GM19328 (cell line): ENCODE measurements at regions not wholly inside any gene's neighbourhood (a gene's known extent, or its start where the extent isn't known, plus 50 kb on each side); places are given as distances from the start of the nearest gene placed in this dataset.

ENCODE experiments used
- ATAC-seq: cut with Tn5 transposase; IDR thresholded peaks from one replicate; pipeline ENCODE4 v1.9.1; 2021; ENCODE audit warnings: mild to moderate bottlenecking, moderate library complexity; ENCODE audit not compliant: unreplicated experiment

GRCh38 chr6:95352064-95352795 lies 225.1 kb upstream of the MANEA start:
- ATAC-seq = no peak

GRCh38 chr6:95354551-95354950 lies 222.8 kb upstream of the MANEA start:
- ATAC-seq = no peak

- ATAC-seq = no peak
Observed at GRCh38 chr6:95357380-95358020, 219.8 kb upstream of the MANEA start.

GRCh38 chr6:95364016-95364604 lies 213.2 kb upstream of the MANEA start:
- ATAC-seq = peak; percentile 73

GRCh38 chr6:95365454-95365853 lies 211.9 kb upstream of the MANEA start:
- ATAC-seq = no peak

- ATAC-seq = no peak
Observed at GRCh38 chr6:95366414-95366813, 210.9 kb upstream of the MANEA start.

- no peak for ATAC-seq
Observed at GRCh38 chr6:95383878-95384277, 193.5 kb upstream of the MANEA start.

GRCh38 chr6:95384988-95385387 lies 192.3 kb upstream of the MANEA start:
- ATAC-seq = no peak

GRCh38 chr6:95387845-95388244 lies 189.5 kb upstream of the MANEA start:
- ATAC-seq = no peak

GRCh38 chr6:95404777-95405176 lies 172.6 kb upstream of the MANEA start:
- no peak for ATAC-seq

GRCh38 chr6:95408111-95408510 lies 169.2 kb upstream of the MANEA start:
- no peak for ATAC-seq

GRCh38 chr6:95410168-95410567 lies 167.2 kb upstream of the MANEA start:
- ATAC-seq = no peak

GRCh38 chr6:95413789-95414188 lies 163.5 kb upstream of the MANEA start:
- ATAC-seq = no peak

GRCh38 chr6:95417856-95418255 lies 159.5 kb upstream of the MANEA start:
- ATAC-seq = no peak

- no peak for ATAC-seq
Observed at GRCh38 chr6:95420792-95421191, 156.5 kb upstream of the MANEA start.

- no peak for ATAC-seq
Observed at GRCh38 chr6:95423331-95423730, 154.0 kb upstream of the MANEA start.

- no peak for ATAC-seq
Observed at GRCh38 chr6:95431637-95432228, 145.6 kb upstream of the MANEA start.

- no peak for ATAC-seq
Observed at GRCh38 chr6:95439741-95440140, 137.6 kb upstream of the MANEA start.

GRCh38 chr6:95448208-95448607 lies 129.1 kb upstream of the MANEA start:
- no peak for ATAC-seq

- no peak for ATAC-seq
Observed at GRCh38 chr6:95469511-95469910, 107.8 kb upstream of the MANEA start.

- no peak for ATAC-seq
Observed at GRCh38 chr6:95478941-95479340, 98.4 kb upstream of the MANEA start.

- no peak for ATAC-seq
Observed at GRCh38 chr6:95487817-95488216, 89.5 kb upstream of the MANEA start.
